GM21381 (cell line): ENCODE measurements at regions not wholly inside any gene's neighbourhood (a gene's known extent, or its start where the extent isn't known, plus 50 kb on each side); places are given as distances from the start of the nearest gene placed in this dataset.
"Not testable (repeated sequence)": the region's sequence is repeated elsewhere in the genome, so short reads cannot be mapped to it uniquely, and the experiment has no call there.

Experiments
- ATAC-seq: cut with Tn5 transposase; IDR thresholded peaks from one replicate; pipeline ENCODE4 v1.9.1; 2021; ENCODE audit warnings: mild to moderate bottlenecking, moderate library complexity; ENCODE audit not compliant: unreplicated experiment

- ATAC-seq: no peak
Measured at GRCh38 chr11:96760306-96760705, 370.5 kb downstream of the JRKL start.

- no peak for ATAC-seq
Measured at GRCh38 chr11:96760815-96761214, 371.0 kb downstream of the JRKL start.

GRCh38 chr11:96761451-96761850, 371.6 kb downstream of the JRKL start:
- no peak for ATAC-seq

GRCh38 chr11:96763244-96763643, 373.4 kb downstream of the JRKL start:
- no peak for ATAC-seq

- ATAC-seq: no peak
Measured at GRCh38 chr11:96778272-96778671, 388.5 kb downstream of the JRKL start.

- ATAC-seq: no peak
Measured at GRCh38 chr11:96779030-96779429, 389.2 kb downstream of the JRKL start.

- no peak for ATAC-seq
Measured at GRCh38 chr11:96781082-96781481, 391.3 kb downstream of the JRKL start.

GRCh38 chr11:96782632-96783031, 392.8 kb downstream of the JRKL start:
- ATAC-seq: no peak

GRCh38 chr11:96783311-96783710, 393.5 kb downstream of the JRKL start:
- no peak for ATAC-seq

- no peak for ATAC-seq
Measured at GRCh38 chr11:96785073-96785472, 395.3 kb downstream of the JRKL start.

- no peak for ATAC-seq
Measured at GRCh38 chr11:96794152-96794551, 404.3 kb downstream of the JRKL start.

GRCh38 chr11:96798445-96798844, 408.6 kb downstream of the JRKL start:
- ATAC-seq: no peak

GRCh38 chr11:96815236-96815635, 425.4 kb downstream of the JRKL start:
- ATAC-seq: no peak

GRCh38 chr11:96817482-96818399, 427.9 kb downstream of the JRKL start:
- ATAC-seq: no peak

GRCh38 chr11:96827164-96827563, 437.4 kb downstream of the JRKL start:
- ATAC-seq: no peak

GRCh38 chr11:96841792-96842191, 452.0 kb downstream of the JRKL start:
- ATAC-seq: no peak

- no peak for ATAC-seq
Measured at GRCh38 chr11:96842731-96843130, 452.9 kb downstream of the JRKL start.

GRCh38 chr11:96854425-96854824, 464.6 kb downstream of the JRKL start:
- no peak for ATAC-seq

GRCh38 chr11:96861722-96862121, 471.9 kb downstream of the JRKL start:
- ATAC-seq: not testable (repeated sequence)

- ATAC-seq: no peak
Measured at GRCh38 chr11:96863520-96863919, 473.7 kb downstream of the JRKL start.

- no peak for ATAC-seq
Measured at GRCh38 chr11:96865020-96865419, 475.2 kb downstream of the JRKL start.

- no peak for ATAC-seq
Measured at GRCh38 chr11:96869207-96869606, 479.4 kb downstream of the JRKL start.

- ATAC-seq: no peak
Measured at GRCh38 chr11:96875712-96876111, 485.9 kb downstream of the JRKL start.
